Mammary epithelial cell (primary cell): ENCODE measurements at regions not wholly inside any gene's neighbourhood (a gene's known extent, or its start where the extent isn't known, plus 50 kb on each side); places are given as distances from the start of the nearest gene placed in this dataset.

ENCODE experiments used
- CTCF ChIP-seq, 2 donors: IDR thresholded peaks in 1 of 2; conservative IDR thresholded peaks in 1 of 2; 2 replicates each; pipeline ENCODE4 v1.5.1; 2011 to 2012; ENCODE audit warnings: inconsistent platforms in 2 of 2, low read length in 2 of 2, mild to moderate bottlenecking in 2 of 2, control low read depth in 1 of 2, low read depth in 1 of 2; ENCODE audit not compliant: insufficient read depth in 1 of 2; ENCODE audit errors: extremely low read depth in 1 of 2
- EZH2 ChIP-seq: IDR thresholded peaks from 2 replicates; pipeline ENCODE4 v1.6.1; 2012; ENCODE audit warnings: low read length, inconsistent platforms, borderline replicate concordance

DNA sequence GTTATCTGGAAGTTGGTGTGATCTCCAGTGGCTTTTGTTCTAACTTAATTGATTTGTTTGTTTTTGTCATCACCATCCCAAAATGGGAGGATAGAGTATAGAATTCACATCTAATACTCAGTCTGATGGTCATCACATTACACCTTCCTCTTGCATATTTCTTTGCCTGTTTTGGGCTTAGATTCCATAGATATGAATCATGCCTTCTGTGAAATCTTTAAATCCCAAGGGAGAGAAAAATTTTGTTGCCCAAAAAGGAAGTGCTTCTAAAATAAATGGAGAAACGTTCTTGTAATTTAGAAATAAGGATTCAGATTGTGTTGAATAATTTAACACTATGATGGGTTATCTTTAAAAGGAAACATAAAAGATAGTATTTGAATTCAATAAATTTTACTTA lies 446.0 kb upstream of the LRRC7 start:
- no peak for TF ChIP-seq CTCF (conservative IDR thresholded peaks at IDR 0.05 in 1 of 2, IDR thresholded peaks at IDR 0.05 in 1 of 2; ENCODE audit: extremely low read depth in 1 of 2, insufficient read depth in 1 of 2, low read depth in 1 of 2, low read length in 2 of 2)
- no peak for TF ChIP-seq EZH2
